ENCODE measurements at regions not wholly inside any gene's neighbourhood (a gene's known extent, or its start where the extent isn't known, plus 50 kb on each side); places are given as distances from the start of the nearest gene placed in this dataset.

- DNase-seq: no peak
- no peak overlapping the region for H3K27ac Mint-ChIP-seq
- no peaks in the 10 kb centered on the region for H3K36me3 Mint-ChIP-seq
- H3K4me3 Mint-ChIP-seq: no peak overlapping the region
- no peaks in the 10 kb centered on the region for H3K4me1 Mint-ChIP-seq
- no peaks in the 10 kb centered on the region for H3K9me3 Mint-ChIP-seq
- no peaks in the 10 kb centered on the region for H3K27me3 Mint-ChIP-seq
Observed at GRCh38 chr11:129608711-129609110, 206.9 kb upstream of the TMEM45B start.

DNA sequence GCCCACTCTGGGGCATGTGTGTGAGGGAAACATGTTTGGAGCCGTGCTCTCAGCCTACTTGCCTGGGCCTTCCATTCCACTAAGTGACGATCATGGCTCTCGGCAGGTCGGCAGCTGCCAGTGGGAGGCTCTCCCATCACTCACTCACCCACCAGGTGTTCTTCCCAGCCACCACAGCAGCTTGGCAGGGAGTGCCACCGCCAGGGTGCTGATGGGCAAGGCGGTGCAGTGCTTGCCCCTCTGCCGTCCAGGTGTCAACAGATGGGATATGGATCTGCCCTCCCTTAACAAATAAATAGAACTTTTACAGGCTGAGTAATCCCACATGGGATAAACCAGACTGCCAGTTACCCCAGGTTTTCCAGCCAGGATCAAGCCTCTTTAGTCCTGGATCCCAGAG, 205.5 kb upstream of the TMEM45B start:
- DNase-seq: no peak
- H3K4me1 Mint-ChIP-seq: no peaks in the 10 kb centered on the region
- no peaks in the 10 kb centered on the region for H3K9me3 Mint-ChIP-seq
- no peak overlapping the region for H3K27ac Mint-ChIP-seq
- H3K4me3 Mint-ChIP-seq: no peak overlapping the region
- no peaks in the 10 kb centered on the region for H3K27me3 Mint-ChIP-seq
- no peaks in the 10 kb centered on the region for H3K36me3 Mint-ChIP-seq

GRCh38 chr11:129610545-129610944, 205.1 kb upstream of the TMEM45B start:
- no peak overlapping the region for H3K27ac Mint-ChIP-seq
- H3K36me3 Mint-ChIP-seq: no peaks in the 10 kb centered on the region
- H3K27me3 Mint-ChIP-seq: peaks cover under 1% of the 10 kb centered on the region
- no peak overlapping the region for H3K4me3 Mint-ChIP-seq
- DNase-seq: no peak
- no peaks in the 10 kb centered on the region for H3K9me3 Mint-ChIP-seq
- no peaks in the 10 kb centered on the region for H3K4me1 Mint-ChIP-seq

- Mint-ChIP-seq H3K4me1 (no peaks in the 10 kb centered on the region), H3K27ac (no peak overlapping the region), H3K9me3 (no peaks in the 10 kb centered on the region), H3K36me3 (no peaks in the 10 kb centered on the region), H3K27me3 (peaks cover 9% of the 10 kb centered on the region), H3K4me3 (no peak overlapping the region)
- DNase-seq: no peak
Observed at GRCh38 chr11:129611661-129612446, 203.8 kb upstream of the TMEM45B start.

DNA sequence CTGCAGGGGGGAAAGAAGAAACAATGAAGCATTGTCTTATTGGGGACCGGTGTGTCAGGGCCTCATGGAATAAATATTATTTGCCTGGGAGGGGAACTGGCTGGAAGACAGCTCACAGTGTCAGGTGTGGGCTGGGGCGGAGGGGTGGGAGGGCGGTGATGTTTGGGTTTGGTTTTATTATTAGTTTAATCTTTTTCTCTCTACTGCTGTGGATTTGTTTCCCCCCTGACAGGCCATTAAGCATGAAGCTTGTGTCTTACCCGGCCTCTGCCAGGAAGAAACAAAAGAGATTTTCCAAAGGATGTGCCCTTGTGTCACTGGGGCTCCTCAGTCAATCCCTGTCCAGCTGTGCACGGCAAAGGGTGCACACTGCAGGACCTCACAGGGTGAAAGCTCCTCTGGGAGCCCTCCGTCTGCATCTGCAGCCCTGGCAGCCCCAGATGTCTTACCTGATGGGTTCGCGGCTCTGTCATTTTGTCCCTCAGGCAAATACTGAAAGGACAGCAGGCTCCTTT, 203.1 kb upstream of the TMEM45B start:
- Mint-ChIP-seq H3K4me3 (no peak overlapping the region), H3K4me1 (no peaks in the 10 kb centered on the region), H3K9me3 (no peaks in the 10 kb centered on the region), H3K27ac (no peak overlapping the region), H3K27me3 (peaks cover 12% of the 10 kb centered on the region), H3K36me3 (no peaks in the 10 kb centered on the region)
- DNase-seq: no peak

GRCh38 chr11:129613071-129613470, 202.6 kb upstream of the TMEM45B start:
- Mint-ChIP-seq H3K27me3 (peaks cover 15% of the 10 kb centered on the region), H3K27ac (no peak overlapping the region), H3K36me3 (no peaks in the 10 kb centered on the region)

GRCh38 chr11:129614256-129614944, 201.2 kb upstream of the TMEM45B start:
- Mint-ChIP-seq H3K4me1 (no peaks in the 10 kb centered on the region), H3K36me3 (no peaks in the 10 kb centered on the region), H3K9me3 (no peaks in the 10 kb centered on the region), H3K27ac (no peak overlapping the region), H3K4me3 (no peak overlapping the region), H3K27me3 (peaks cover 22% of the 10 kb centered on the region)
- DNase-seq: no peak

More at GRCh38 chr11:129613071-129613470, 202.6 kb upstream of the TMEM45B start:
- H3K4me1 Mint-ChIP-seq: no peaks in the 10 kb centered on the region
- H3K9me3 Mint-ChIP-seq: no peaks in the 10 kb centered on the region
- no peak overlapping the region for H3K4me3 Mint-ChIP-seq
- DNase-seq: no peak

DNA sequence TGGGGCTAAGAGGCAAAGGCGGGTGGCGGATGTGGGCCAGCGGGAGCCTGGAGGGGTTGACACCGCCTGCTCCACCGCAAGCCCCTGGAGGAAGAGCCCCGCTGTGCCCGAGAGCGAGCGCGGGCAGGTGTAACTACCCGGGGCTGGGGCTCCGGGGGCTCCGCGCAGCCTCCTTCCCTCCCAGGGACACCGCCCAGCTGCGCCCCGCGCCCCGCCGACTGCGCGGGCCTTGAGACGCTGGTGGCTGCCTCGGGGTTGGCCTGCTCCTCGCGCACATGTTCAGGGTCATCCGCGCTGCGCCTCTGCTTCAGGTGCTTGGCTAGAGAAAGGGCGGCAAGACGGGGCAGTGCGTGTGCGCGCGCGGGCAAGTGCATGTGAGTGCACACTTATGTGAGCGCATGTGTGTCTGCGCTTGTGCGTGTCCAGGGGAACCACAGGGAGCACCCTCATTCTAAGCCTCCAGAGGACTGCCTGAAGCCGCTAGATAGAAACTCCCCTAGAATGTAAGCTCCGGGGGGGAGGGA, 197.5 kb upstream of the TMEM45B start:
- Mint-ChIP-seq H3K27me3 (peaks cover 22% of the 10 kb centered on the region), H3K4me1 (no peaks in the 10 kb centered on the region), H3K4me3 (no peak overlapping the region), H3K36me3 (no peaks in the 10 kb centered on the region), H3K27ac (no peak overlapping the region), H3K9me3 (no peaks in the 10 kb centered on the region)
- DNase-seq: no peak

GRCh38 chr11:129620237-129621104, 195.2 kb upstream of the TMEM45B start:
- Mint-ChIP-seq H3K9me3 (no peaks in the 10 kb centered on the region), H3K36me3 (no peaks in the 10 kb centered on the region), H3K27ac (no peak overlapping the region), H3K27me3 (peaks cover 22% of the 10 kb centered on the region), H3K4me1 (no peaks in the 10 kb centered on the region), H3K4me3 (no peak overlapping the region)
- no peak for DNase-seq

GRCh38 chr11:129625930-129626329, 189.7 kb upstream of the TMEM45B start:
- no peak overlapping the region for H3K4me3 Mint-ChIP-seq
- H3K27ac Mint-ChIP-seq: no peak overlapping the region
- H3K9me3 Mint-ChIP-seq: peaks cover 1% of the 10 kb centered on the region
- peaks cover 7% of the 10 kb centered on the region for H3K27me3 Mint-ChIP-seq
- DNase-seq: no peak
- H3K36me3 Mint-ChIP-seq: no peaks in the 10 kb centered on the region
- no peaks in the 10 kb centered on the region for H3K4me1 Mint-ChIP-seq

GRCh38 chr11:129631201-129631600, 184.4 kb upstream of the TMEM45B start:
- no peak overlapping the region for H3K4me3 Mint-ChIP-seq
- no peak for DNase-seq
- peaks cover 7% of the 10 kb centered on the region for H3K27me3 Mint-ChIP-seq
- H3K27ac Mint-ChIP-seq: no peak overlapping the region
- H3K9me3 Mint-ChIP-seq: peaks cover 1% of the 10 kb centered on the region
- no peaks in the 10 kb centered on the region for H3K36me3 Mint-ChIP-seq
- H3K4me1 Mint-ChIP-seq: no peaks in the 10 kb centered on the region

- Mint-ChIP-seq H3K27ac (no peak overlapping the region), H3K36me3 (no peaks in the 10 kb centered on the region), H3K9me3 (no peaks in the 10 kb centered on the region), H3K4me1 (peaks cover 13% of the 10 kb centered on the region), H3K27me3 (peaks cover 6% of the 10 kb centered on the region), H3K4me3 (no peak overlapping the region)
- no peak for DNase-seq
Observed at GRCh38 chr11:129636926-129637325, 178.7 kb upstream of the TMEM45B start.

- peak overlapping the region; percentile 35 for H3K27ac Mint-ChIP-seq
- no peaks in the 10 kb centered on the region for H3K36me3 Mint-ChIP-seq
- no peak for DNase-seq
- H3K4me3 Mint-ChIP-seq: no peak overlapping the region
- peaks cover 13% of the 10 kb centered on the region for H3K4me1 Mint-ChIP-seq
- H3K27me3 Mint-ChIP-seq: peaks cover 11% of the 10 kb centered on the region
- H3K9me3 Mint-ChIP-seq: no peaks in the 10 kb centered on the region
Observed at GRCh38 chr11:129637473-129637872, 178.2 kb upstream of the TMEM45B start.

GRCh38 chr11:129637983-129638776, 177.5 kb upstream of the TMEM45B start:
- Mint-ChIP-seq H3K4me3 (no peak overlapping the region), H3K9me3 (no peaks in the 10 kb centered on the region), H3K27me3 (peaks cover 11% of the 10 kb centered on the region), H3K36me3 (no peaks in the 10 kb centered on the region), H3K4me1 (peaks cover 17% of the 10 kb centered on the region), H3K27ac (peak overlapping the region; percentile 35)
- no peak for DNase-seq
